OCI-LY7 (cell line): ENCODE measurements at regions not wholly inside any gene's neighbourhood (a gene's known extent, or its start where the extent isn't known, plus 50 kb on each side); places are given as distances from the start of the nearest gene placed in this dataset.

Experiments used
- BruUV-seq: library from RNA; stranded (reverse); fragments of 400-500 nt; replicated peaks from 2 replicates; lab custom pipeline; 2021; lab: Mats Ljungman, UMichigan
- CTCF ChIA-PET: fragments of 300-600 bp; sonication (Branson Sonifier 250); formaldehyde crosslinking; loops from one replicate; lab custom pipeline; 2022; ENCODE audit warnings: antibody characterized with exemption; ENCODE audit not compliant: unreplicated experiment; lab: Charles Lee
- POLR2A ChIA-PET: fragments of 300-600 bp; sonication (Branson Sonifier 250); formaldehyde crosslinking; loops from one replicate; lab custom pipeline; 2022; ENCODE audit warnings: antibody characterized with exemption; lab: Charles Lee
- DNase-seq: peaks from one replicate; pipeline ENCODE4 v3.0.0-alpha.2; 2015; ENCODE audit warnings: low spot score
- H2AFZ ChIP-seq: fragments of 200-600 bp; sonication (generic), shearing (Covaris generic); 2 replicates; pipeline ENCODE4 v1.6.1; 2014; ENCODE audit warnings: mild to moderate bottlenecking, antibody characterized with exemption, low read length, moderate library complexity
- H3K27ac ChIP-seq: fragments of 200-600 bp; sonication (generic); 2 replicates; pipeline ENCODE4 v1.5.1; 2014; ENCODE audit warnings: mixed run types, low read depth, mild to moderate bottlenecking, moderate library complexity, low read length, inconsistent platforms; ENCODE audit not compliant: poor library complexity, severe bottlenecking
- H3K36me3 ChIP-seq: fragments of 200-600 bp; sonication (generic); 2 replicates; pipeline ENCODE4 v1.6.1; 2014; ENCODE audit warnings: mild to moderate bottlenecking, antibody characterized with exemption, low read length, moderate library complexity, mixed read lengths; ENCODE audit not compliant: insufficient read depth
- H3K4me1 ChIP-seq: fragments of 200-600 bp; sonication (generic); 2 replicates; pipeline ENCODE4 v1.5.1; 2014; ENCODE audit warnings: mild to moderate bottlenecking, low read length; ENCODE audit not compliant: insufficient read depth, poor library complexity, severe bottlenecking
- H3K4me2 ChIP-seq: fragments of 200-600 bp; sonication (generic); 2 replicates; pipeline ENCODE4 v1.6.1; 2014; ENCODE audit warnings: mild to moderate bottlenecking, low read length
- H3K4me3 ChIP-seq: fragments of 200-600 bp; sonication (generic); 2 replicates; pipeline ENCODE4 v1.5.1; 2014; ENCODE audit warnings: mild to moderate bottlenecking, low read depth, low read length; ENCODE audit not compliant: poor library complexity, severe bottlenecking
- H3K79me2 ChIP-seq: fragments of 200-600 bp; sonication (generic); 2 replicates; pipeline ENCODE4 v1.6.1; 2016; ENCODE audit warnings: low read depth, mild to moderate bottlenecking, low read length, moderate library complexity, mixed read lengths; ENCODE audit not compliant: insufficient read depth
- H3K9me2 ChIP-seq: fragments of 200-600 bp; sonication (generic); 2 replicates; pipeline ENCODE4 v1.6.1; 2016; ENCODE audit warnings: mild to moderate bottlenecking, low read length, mixed read lengths; ENCODE audit not compliant: insufficient read depth
- H3K9me3 ChIP-seq: fragments of 200-600 bp; sonication (generic); 2 replicates; pipeline ENCODE4 v1.6.1; 2014; ENCODE audit warnings: mild to moderate bottlenecking, mixed run types, low read length, mixed read lengths
- H4K20me1 ChIP-seq: fragments of 200-600 bp; sonication (generic); 2 replicates; pipeline ENCODE4 v1.6.1; 2014; ENCODE audit warnings: mild to moderate bottlenecking, antibody characterized with exemption, low read length, moderate library complexity, mixed read lengths; ENCODE audit not compliant: insufficient read depth
- EZH2phosphoT487 ChIP-seq: fragments of 200-600 bp; sonication (generic); IDR thresholded peaks from 2 replicates; pipeline ENCODE4 v1.6.1; 2018; ENCODE audit warnings: low read depth, borderline replicate concordance, mild to moderate bottlenecking, mixed run types, antibody characterized with exemption, low read length, moderate library complexity, mixed read lengths
- intact Hi-C: fragments of 100-400 bp; cut with micrococcal nuclease; formaldehyde crosslinking; loops from one replicate; pipeline ENCODE4 v1.10.0; 2022; ENCODE audit not compliant: unreplicated experiment
- TF ChIP-seq, protein P1 (sequence below): fragments of 200-600 bp; sonication (generic); conservative IDR thresholded peaks from 2 replicates; pipeline ENCODE4 v1.5.1; 2014; ENCODE audit warnings: mild to moderate bottlenecking, antibody characterized with exemption, low read length, moderate library complexity, mixed read lengths

DNA sequence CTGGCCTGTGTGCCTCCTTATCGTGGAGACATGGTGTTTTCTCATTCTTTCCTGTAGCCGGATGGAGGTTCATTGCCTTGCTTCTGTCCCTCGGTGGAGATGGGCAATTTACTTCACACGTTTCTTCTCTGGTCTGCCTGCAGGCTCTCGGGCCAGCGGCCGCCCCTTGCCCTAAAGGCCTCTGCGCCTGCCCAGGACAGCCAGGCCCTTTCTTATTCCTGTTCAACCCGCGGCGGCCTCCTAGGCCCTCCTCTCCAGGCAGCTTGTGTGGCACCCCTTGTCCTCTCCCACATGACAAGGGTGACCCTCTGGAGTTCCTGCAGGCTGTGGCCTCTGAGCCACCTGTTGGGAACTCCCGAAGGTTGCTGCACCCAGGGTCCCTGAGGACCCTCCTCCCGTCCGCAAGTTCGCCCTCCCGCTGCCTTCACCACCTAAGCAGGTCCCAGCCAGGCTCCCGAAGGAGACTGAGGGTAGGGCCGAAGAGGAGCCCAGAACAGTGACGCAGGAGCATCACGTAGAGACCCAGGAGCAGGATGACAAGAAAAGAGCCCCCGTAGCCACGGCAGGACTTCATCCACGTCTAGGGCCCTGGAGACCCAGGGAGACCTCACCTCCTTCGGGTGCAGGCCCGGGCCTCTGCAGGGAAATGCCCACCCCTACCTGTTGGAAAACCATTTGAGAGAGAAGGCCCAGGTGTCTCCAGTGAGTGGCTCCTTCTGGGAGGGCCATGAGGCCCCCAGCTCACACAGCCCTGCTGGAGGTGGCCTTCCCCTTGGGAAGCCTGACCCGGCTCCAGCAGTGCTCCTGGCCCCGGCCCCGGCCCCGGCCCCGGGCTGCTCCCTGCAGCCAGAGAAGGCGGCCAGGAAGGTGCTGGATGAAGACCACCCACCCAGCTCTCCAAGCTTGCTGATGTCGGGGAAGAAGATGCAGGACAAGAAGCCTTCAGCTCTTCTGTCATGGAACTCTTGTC, 291.4 kb downstream of the TLE4 start:
- Histone ChIP-seq H3K36me3 (no peaks in the 10 kb centered on the region), H3K9me3 (no peaks in the 10 kb centered on the region), H2AFZ (no peak overlapping the region), H3K27ac (no peak overlapping the region), H3K79me2 (no peaks in the 10 kb centered on the region), H4K20me1 (no peaks in the 10 kb centered on the region), H3K4me2 (no peak overlapping the region), H3K4me3 (no peak overlapping the region), H3K4me1 (peaks cover 20% of the 10 kb centered on the region), H3K9me2 (no peaks in the 10 kb centered on the region)
- CTCF ChIA-PET, result no interaction called here
- intact Hi-C loops, result no loop called here
- no TSS peak for BruUV-seq
- DNase-seq, result no peak
- TF ChIP-seq EZH2phosphoT487, result no peak
- TF ChIP-seq, protein P1, sequence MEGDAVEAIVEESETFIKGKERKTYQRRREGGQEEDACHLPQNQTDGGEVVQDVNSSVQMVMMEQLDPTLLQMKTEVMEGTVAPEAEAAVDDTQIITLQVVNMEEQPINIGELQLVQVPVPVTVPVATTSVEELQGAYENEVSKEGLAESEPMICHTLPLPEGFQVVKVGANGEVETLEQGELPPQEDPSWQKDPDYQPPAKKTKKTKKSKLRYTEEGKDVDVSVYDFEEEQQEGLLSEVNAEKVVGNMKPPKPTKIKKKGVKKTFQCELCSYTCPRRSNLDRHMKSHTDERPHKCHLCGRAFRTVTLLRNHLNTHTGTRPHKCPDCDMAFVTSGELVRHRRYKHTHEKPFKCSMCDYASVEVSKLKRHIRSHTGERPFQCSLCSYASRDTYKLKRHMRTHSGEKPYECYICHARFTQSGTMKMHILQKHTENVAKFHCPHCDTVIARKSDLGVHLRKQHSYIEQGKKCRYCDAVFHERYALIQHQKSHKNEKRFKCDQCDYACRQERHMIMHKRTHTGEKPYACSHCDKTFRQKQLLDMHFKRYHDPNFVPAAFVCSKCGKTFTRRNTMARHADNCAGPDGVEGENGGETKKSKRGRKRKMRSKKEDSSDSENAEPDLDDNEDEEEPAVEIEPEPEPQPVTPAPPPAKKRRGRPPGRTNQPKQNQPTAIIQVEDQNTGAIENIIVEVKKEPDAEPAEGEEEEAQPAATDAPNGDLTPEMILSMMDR, result no peak
- POLR2A ChIA-PET, result no interaction called here

DNA sequence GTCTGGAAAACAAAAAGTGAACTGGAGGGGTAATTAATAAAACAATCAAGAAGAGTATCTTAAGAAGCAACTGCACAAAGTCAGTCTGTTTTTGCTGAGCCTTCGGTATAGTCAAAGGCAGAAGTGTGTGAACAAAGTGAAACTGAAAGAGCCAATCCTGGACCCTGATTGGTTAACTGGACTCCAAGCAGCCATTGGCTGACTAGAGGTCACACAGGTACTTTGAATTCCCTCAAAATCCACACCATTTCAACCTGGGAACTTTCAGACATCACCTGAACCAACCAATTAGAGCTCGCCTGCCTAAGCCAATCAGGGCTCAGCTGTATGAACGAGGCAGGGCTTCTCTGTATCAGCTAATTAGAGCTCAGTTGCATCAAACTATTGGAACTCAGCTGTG, 286.7 kb downstream of the TLE4 start:
- CTCF ChIA-PET, result no interaction called here
- no peaks in the 10 kb centered on the region for H4K20me1 ChIP-seq
- H2AFZ ChIP-seq, result no peak overlapping the region
- no peaks in the 10 kb centered on the region for H3K36me3 ChIP-seq
- H3K27ac ChIP-seq, result no peak overlapping the region
- TF ChIP-seq EZH2phosphoT487, result no peak
- TF ChIP-seq, protein P1, result no peak
- BruUV-seq, result no TSS peak
- H3K4me1 ChIP-seq, result no peaks in the 10 kb centered on the region
- H3K4me2 ChIP-seq, result peak overlapping the region; percentile 23; the same call in 1 of the 2 replicates
- POLR2A ChIA-PET, result no interaction called here
- H3K9me2 ChIP-seq, result no peaks in the 10 kb centered on the region
- no peaks in the 10 kb centered on the region for H3K9me3 ChIP-seq
- H3K4me3 ChIP-seq, result no peak overlapping the region
- no peak for DNase-seq
- H3K79me2 ChIP-seq, result no peaks in the 10 kb centered on the region
- intact Hi-C loops, result no loop called here

DNA sequence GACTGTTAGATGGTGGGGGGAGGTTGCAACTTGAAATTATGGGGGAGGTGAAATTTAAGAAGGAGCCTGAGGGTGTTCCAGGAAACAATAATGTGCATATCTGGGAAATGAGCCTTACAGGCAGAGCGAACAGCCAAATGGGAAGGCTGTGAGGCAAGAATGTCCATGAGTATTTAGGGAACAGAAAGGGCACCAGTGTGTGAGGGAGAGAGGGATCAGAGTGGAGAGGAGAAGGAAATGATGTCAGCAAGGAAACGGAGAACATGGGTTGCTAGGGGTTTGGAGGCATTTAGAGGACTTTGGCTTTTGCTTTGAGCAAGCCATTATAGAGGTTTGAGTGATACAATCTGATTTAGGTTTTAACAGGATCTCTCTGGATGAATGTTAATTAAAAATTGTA, 285.4 kb downstream of the TLE4 start:
- CTCF ChIA-PET, result no interaction called here
- no peak overlapping the region for H3K4me2 ChIP-seq

More for the DNA sequence above, 285.4 kb downstream of the TLE4 start:
- no TSS peak for BruUV-seq
- no peak overlapping the region for H3K27ac ChIP-seq
- POLR2A ChIA-PET, result no interaction called here
- H3K36me3 ChIP-seq, result no peaks in the 10 kb centered on the region
- H4K20me1 ChIP-seq, result no peaks in the 10 kb centered on the region
- H3K79me2 ChIP-seq, result no peaks in the 10 kb centered on the region
- no peak overlapping the region for H2AFZ ChIP-seq
- DNase-seq, result no peak
- no peak for TF ChIP-seq EZH2phosphoT487
- TF ChIP-seq, protein P1, result no peak
- no peaks in the 10 kb centered on the region for H3K9me2 ChIP-seq
- intact Hi-C loops, result no loop called here
- H3K4me3 ChIP-seq, result no peak overlapping the region
- H3K4me1 ChIP-seq, result no peaks in the 10 kb centered on the region
- no peaks in the 10 kb centered on the region for H3K9me3 ChIP-seq
